WTC11 (cell line): ENCODE measurements at regions not wholly inside any gene's neighbourhood (a gene's known extent, or its start where the extent isn't known, plus 50 kb on each side); places are given as distances from the start of the nearest gene placed in this dataset.

ENCODE experiments used
- ATAC-seq: fragments of 200-7000 bp; cut with Tn5 transposase; 2 replicates; pipeline ENCODE4 v1.10.0; 2021; ENCODE audit warnings: mild to moderate bottlenecking, moderate library complexity
- CTCF ChIA-PET: fragments of 300-600 bp; sonication (Branson Sonifier 250); formaldehyde crosslinking; loops from one replicate; lab custom pipeline; 2021; ENCODE audit warnings: antibody characterized with exemption; lab: Charles Lee
- POLR2A ChIA-PET: fragments of 350-600 bp; sonication (Branson Sonifier 250); formaldehyde crosslinking; loops from one replicate; lab custom pipeline; 2021; ENCODE audit warnings: antibody characterized with exemption; lab: Charles Lee
- DNase-seq: peaks from one replicate; pipeline ENCODE4 v3.0.0; 2021; ENCODE audit warnings: low spot score
- H3K27ac Mint-ChIP-seq: 2 replicates; pipeline ENCODE4 v1.8.0; 2021; ENCODE audit warnings: mixed read lengths
- H3K27me3 Mint-ChIP-seq: 2 replicates; pipeline ENCODE4 v1.8.0; 2021; ENCODE audit warnings: low read depth, mild to moderate bottlenecking, moderate library complexity, mixed read lengths
- H3K36me3 Mint-ChIP-seq: 2 replicates; pipeline ENCODE4 v1.8.0; 2021; ENCODE audit warnings: mixed read lengths
- H3K4me1 Mint-ChIP-seq: 2 replicates; pipeline ENCODE4 v1.8.0; 2022; ENCODE audit warnings: mixed read lengths
- H3K4me3 Mint-ChIP-seq: 2 replicates; pipeline ENCODE4 v1.8.0; 2021; ENCODE audit warnings: mild to moderate bottlenecking, moderate library complexity, mixed read lengths
- H3K9me3 Mint-ChIP-seq: 2 replicates; pipeline ENCODE4 v1.8.0; 2021; ENCODE audit warnings: mixed read lengths
- ARID4B ChIP-seq: sonication (generic); formaldehyde crosslinking; IDR thresholded peaks from 2 replicates; pipeline ENCODE4 v1.8.0; 2023; ENCODE audit warnings: missing genetic modification reagents, mild to moderate bottlenecking, borderline replicate concordance
- ATF1 ChIP-seq: sonication (generic); formaldehyde crosslinking; IDR thresholded peaks from 2 replicates; pipeline ENCODE4 v1.8.1; 2023; ENCODE audit warnings: mild to moderate bottlenecking, moderate library complexity, missing genetic modification reagents
- CREM ChIP-seq: sonication (generic); formaldehyde crosslinking; IDR thresholded peaks from 2 replicates; pipeline ENCODE4 v1.8.1; 2022; ENCODE audit warnings: mild to moderate bottlenecking, missing genetic modification reagents, moderate library complexity
- ELF4 ChIP-seq: sonication (generic); formaldehyde crosslinking; IDR thresholded peaks from 2 replicates; pipeline ENCODE4 v1.8.1; 2022; ENCODE audit warnings: low read depth, mild to moderate bottlenecking, moderate library complexity, missing genetic modification reagents
- ESRRA ChIP-seq: sonication (generic); formaldehyde crosslinking; IDR thresholded peaks from 2 replicates; pipeline ENCODE4 v1.8.1; 2022; ENCODE audit warnings: mild to moderate bottlenecking, missing genetic modification reagents, borderline replicate concordance
- FOXJ3 ChIP-seq: sonication (generic); formaldehyde crosslinking; IDR thresholded peaks from 2 replicates; pipeline ENCODE4 v1.9.0; 2021; ENCODE audit warnings: missing genetic modification reagents, mild to moderate bottlenecking, borderline replicate concordance
- GTF2I ChIP-seq: fragments of 250-450 bp; sonication (Bioruptor Pico); conservative IDR thresholded peaks from 2 replicates; pipeline ENCODE4 v1.4.0; 2021; ENCODE audit warnings: mild to moderate bottlenecking
- JUN ChIP-seq: sonication (generic); formaldehyde crosslinking; IDR thresholded peaks from 2 replicates; pipeline ENCODE4 v1.8.0; 2023; ENCODE audit warnings: mild to moderate bottlenecking, missing genetic modification reagents
- NFYB ChIP-seq: sonication (generic); formaldehyde crosslinking; conservative IDR thresholded peaks from 2 replicates; pipeline ENCODE4 v1.8.0; 2022; ENCODE audit warnings: low read depth, missing genetic modification reagents
- PREB ChIP-seq: sonication (generic); formaldehyde crosslinking; IDR thresholded peaks from 2 replicates; pipeline ENCODE4 v1.8.1; 2022; ENCODE audit warnings: mild to moderate bottlenecking, missing genetic modification reagents, moderate library complexity, borderline replicate concordance
- SMAD3 ChIP-seq: sonication (generic); formaldehyde crosslinking; IDR thresholded peaks from 2 replicates; pipeline ENCODE4 v1.8.0; 2022; ENCODE audit warnings: missing genetic modification reagents, mild to moderate bottlenecking, borderline replicate concordance
- TP53 ChIP-seq: sonication (generic); formaldehyde crosslinking; IDR thresholded peaks from 2 replicates; pipeline ENCODE4 v1.8.1; 2023; ENCODE audit warnings: mild to moderate bottlenecking, missing genetic modification reagents
- USF2 ChIP-seq: sonication (generic); formaldehyde crosslinking; IDR thresholded peaks from 2 replicates; pipeline ENCODE4 v1.8.1; 2023; ENCODE audit warnings: mild to moderate bottlenecking, missing genetic modification reagents, moderate library complexity
- ZNF281 ChIP-seq: sonication (generic); formaldehyde crosslinking; IDR thresholded peaks from 2 replicates; pipeline ENCODE4 v1.8.0; 2023; ENCODE audit warnings: mild to moderate bottlenecking, missing genetic modification reagents
- ZNF317 ChIP-seq: sonication (generic); formaldehyde crosslinking; IDR thresholded peaks from 2 replicates; pipeline ENCODE4 v1.8.1; 2023; ENCODE audit warnings: low read depth, mild to moderate bottlenecking, moderate library complexity, missing genetic modification reagents, borderline replicate concordance
- ZNF416 ChIP-seq: fragments of 250-450 bp; sonication (Bioruptor Pico); IDR thresholded peaks from 2 replicates; pipeline ENCODE4 v1.9.0; 2021; ENCODE audit warnings: mild to moderate bottlenecking, inconsistent platforms
- ZNF423 ChIP-seq: fragments of 250-450 bp; sonication (Bioruptor Pico); IDR thresholded peaks from 2 replicates; pipeline ENCODE4 v2.1.2; 2022; ENCODE audit warnings: mild to moderate bottlenecking, moderate library complexity

GRCh38 chr2:217299590-217299989, 439.7 kb upstream of the TNP1 start (continued):
- TF ChIP-seq ZNF423 (CRISPR knock-in tag), result no peak
- TF ChIP-seq PREB (CRISPR knock-in tag), result no peak
- no peak for TF ChIP-seq JUN (CRISPR knock-in tag)
- no peak for TF ChIP-seq ESRRA (CRISPR knock-in tag)
- no peak for TF ChIP-seq ZNF416
- TF ChIP-seq ELF4 (CRISPR knock-in tag), result no peak
- no peak for TF ChIP-seq CREM (CRISPR knock-in tag)

- H3K36me3 Mint-ChIP-seq, result peaks cover 9% of the 10 kb centered on the region
- no peaks in the 10 kb centered on the region for H3K4me1 Mint-ChIP-seq
- ATAC-seq (no peak), DNase-seq (no peak)
- H3K4me3 Mint-ChIP-seq, result no peak overlapping the region
- ChIA-PET POLR2A (no interaction called here), CTCF (interaction anchor here (1.9 kb wide), 1 partner anchor 416 kb away, joined by 4 read pairs; no protein-coding TSS in a partner anchor)
- peaks cover 15% of the 10 kb centered on the region for H3K27me3 Mint-ChIP-seq
- no peak overlapping the region for H3K27ac Mint-ChIP-seq
- TF ChIP-seq ZNF317 (CRISPR knock-in tag) (peak; percentile 94), NFYB (CRISPR knock-in tag) (no peak), ZNF281 (CRISPR knock-in tag) (no peak), ARID4B (no peak), PREB (CRISPR knock-in tag) (no peak), TP53 (CRISPR knock-in tag) (no peak), SMAD3 (CRISPR knock-in tag) (no peak)
- H3K9me3 Mint-ChIP-seq, result peaks cover 12% of the 10 kb centered on the region
Observed at GRCh38 chr2:217297096-217297495, 437.2 kb upstream of the TNP1 start.

GRCh38 chr2:217294818-217295217, 435.0 kb upstream of the TNP1 start:
- TF ChIP-seq FOXJ3 (CRISPR knock-in tag) (no peak), ARID4B (no peak), USF2 (CRISPR knock-in tag) (no peak), ZNF423 (CRISPR knock-in tag) (no peak), ATF1 (CRISPR knock-in tag) (no peak), GTF2I (CRISPR knock-in tag) (no peak)
- TF ChIP-seq, all 79 proteins: peak for 0
- Mint-ChIP-seq H3K9me3 (peaks cover 12% of the 10 kb centered on the region), H3K27ac (no peak overlapping the region), H3K36me3 (peaks cover 9% of the 10 kb centered on the region), H3K27me3 (peaks cover 15% of the 10 kb centered on the region), H3K4me1 (peaks cover 8% of the 10 kb centered on the region), H3K4me3 (no peak overlapping the region)
- ChIA-PET POLR2A (no interaction called here), CTCF (no interaction called here)
- DNase-seq, result no peak
- no peak for ATAC-seq
